C4-2B (cell line): ENCODE measurements at regions not wholly inside any gene's neighbourhood (a gene's known extent, or its start where the extent isn't known, plus 50 kb on each side); places are given as distances from the start of the nearest gene placed in this dataset.
"Not testable (repeated sequence)": the region's sequence is repeated elsewhere in the genome, so short reads cannot be mapped to it uniquely, and the experiment has no call there.

Source experiments
- H3K27ac ChIP-seq: fragments of 450-650 bp; 2 replicates; pipeline ENCODE4 v1.5.1; 2017
- CTCF ChIP-seq: fragments of 450-650 bp; conservative IDR thresholded peaks from 2 replicates; pipeline ENCODE4 v1.5.1; 2017; ENCODE audit warnings: mild to moderate bottlenecking
- ZFX ChIP-seq: fragments of 450-650 bp; IDR thresholded peaks from 2 replicates; pipeline ENCODE4 v1.6.1; 2017

- H3K27ac ChIP-seq = no peak overlapping the region
- TF ChIP-seq CTCF (no peak), ZFX (no peak)
These were observed 326.6 kb upstream of the LRRC4C start for GRCh38 chr11:41786087-41786486.

GRCh38 chr11:41788177-41788576, 328.7 kb upstream of the LRRC4C start:
- TF ChIP-seq CTCF (no peak), ZFX (no peak)
- H3K27ac ChIP-seq = peak overlapping the region; percentile 19; the same call in 1 of the 2 replicates

- TF ChIP-seq CTCF (no peak), ZFX (no peak)
- H3K27ac ChIP-seq = no peak overlapping the region
These were observed 329.9 kb upstream of the LRRC4C start for GRCh38 chr11:41789376-41789775.

- no peak overlapping the region for H3K27ac ChIP-seq
- TF ChIP-seq CTCF (no peak), ZFX (no peak)
These were observed 335.6 kb upstream of the LRRC4C start for GRCh38 chr11:41795004-41795403.

GRCh38 chr11:41799754-41800153, 340.3 kb upstream of the LRRC4C start:
- H3K27ac ChIP-seq = no peak overlapping the region
- TF ChIP-seq ZFX (no peak), CTCF (no peak)

- H3K27ac ChIP-seq = no peak overlapping the region
- TF ChIP-seq CTCF (no peak), ZFX (no peak)
These were observed 344.4 kb upstream of the LRRC4C start for GRCh38 chr11:41803895-41804294.

- no peak overlapping the region for H3K27ac ChIP-seq
- TF ChIP-seq CTCF (no peak), ZFX (no peak)
These were observed 356.9 kb upstream of the LRRC4C start for GRCh38 chr11:41816396-41816795.

- H3K27ac ChIP-seq = not testable (repeated sequence)
These were observed 364.8 kb upstream of the LRRC4C start for GRCh38 chr11:41824287-41824686.
